ENCODE measurements at regions not wholly inside any gene's neighbourhood (a gene's known extent, or its start where the extent isn't known, plus 50 kb on each side); places are given as distances from the start of the nearest gene placed in this dataset.

DNA sequence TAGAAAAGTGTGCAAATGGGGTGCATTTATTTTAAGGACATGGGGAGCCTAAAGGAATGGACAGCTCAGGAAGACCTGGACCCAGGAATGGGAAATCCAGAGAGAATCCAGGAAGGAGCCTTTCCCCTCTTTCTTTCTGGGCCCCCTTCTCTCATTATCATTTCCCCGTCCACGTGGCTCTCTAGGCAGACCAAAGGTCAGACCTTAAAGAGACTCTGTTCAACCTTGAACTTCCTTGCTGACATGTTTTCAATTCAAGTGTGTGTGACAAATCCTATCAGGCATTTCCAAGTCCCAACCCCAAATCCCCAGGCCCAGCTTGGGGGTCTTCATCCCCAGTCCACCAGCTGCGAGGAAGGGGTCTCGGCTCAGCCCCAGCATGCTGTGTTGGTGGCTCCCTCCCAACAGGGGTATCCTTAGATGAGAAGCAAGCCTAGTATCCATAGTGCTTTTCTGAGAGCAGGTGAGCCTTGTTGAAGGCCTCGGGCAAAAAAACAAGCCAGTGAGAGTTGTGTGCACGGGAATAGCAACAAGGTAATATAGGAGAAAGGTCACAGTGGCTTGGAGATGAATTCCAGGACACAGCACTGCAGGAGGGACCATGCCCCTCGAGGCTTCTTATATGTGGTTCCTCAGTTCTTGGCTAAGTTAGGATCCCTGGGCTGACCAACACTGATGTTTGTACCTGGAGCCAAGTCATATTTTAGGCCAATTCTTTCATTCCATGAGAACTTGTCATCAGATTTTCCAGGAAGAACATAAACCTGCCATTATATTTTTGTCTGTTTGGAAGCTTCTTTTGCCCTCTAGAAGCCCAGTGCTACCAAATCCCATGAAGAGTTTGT lies 130.0 kb downstream of the ASB7 start:
- TF ChIP-seq, protein P1, sequence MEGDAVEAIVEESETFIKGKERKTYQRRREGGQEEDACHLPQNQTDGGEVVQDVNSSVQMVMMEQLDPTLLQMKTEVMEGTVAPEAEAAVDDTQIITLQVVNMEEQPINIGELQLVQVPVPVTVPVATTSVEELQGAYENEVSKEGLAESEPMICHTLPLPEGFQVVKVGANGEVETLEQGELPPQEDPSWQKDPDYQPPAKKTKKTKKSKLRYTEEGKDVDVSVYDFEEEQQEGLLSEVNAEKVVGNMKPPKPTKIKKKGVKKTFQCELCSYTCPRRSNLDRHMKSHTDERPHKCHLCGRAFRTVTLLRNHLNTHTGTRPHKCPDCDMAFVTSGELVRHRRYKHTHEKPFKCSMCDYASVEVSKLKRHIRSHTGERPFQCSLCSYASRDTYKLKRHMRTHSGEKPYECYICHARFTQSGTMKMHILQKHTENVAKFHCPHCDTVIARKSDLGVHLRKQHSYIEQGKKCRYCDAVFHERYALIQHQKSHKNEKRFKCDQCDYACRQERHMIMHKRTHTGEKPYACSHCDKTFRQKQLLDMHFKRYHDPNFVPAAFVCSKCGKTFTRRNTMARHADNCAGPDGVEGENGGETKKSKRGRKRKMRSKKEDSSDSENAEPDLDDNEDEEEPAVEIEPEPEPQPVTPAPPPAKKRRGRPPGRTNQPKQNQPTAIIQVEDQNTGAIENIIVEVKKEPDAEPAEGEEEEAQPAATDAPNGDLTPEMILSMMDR (conservative IDR thresholded peaks at IDR 0.05; ENCODE audit: low read depth in 2 of 2) = no peak
- no peak for TF ChIP-seq POLR2AphosphoS5 (IDR thresholded peaks at IDR 0.05; ENCODE audit: low read depth)

All from GM23338 (cell line).